H1 (cell line): ENCODE measurements at regions not wholly inside any gene's neighbourhood (a gene's known extent, or its start where the extent isn't known, plus 50 kb on each side); places are given as distances from the start of the nearest gene placed in this dataset.

ENCODE experiments used
- CTCF ChIA-PET: fragments of 300-600 bp; sonication (Branson Sonifier 250); formaldehyde crosslinking; loops from one replicate; lab custom pipeline; 2021; ENCODE audit not compliant: partially characterized antibody; lab: Charles Lee
- POLR2A ChIA-PET: fragments of 300-600 bp; sonication (Branson Sonifier 250); formaldehyde crosslinking; loops from one replicate; lab custom pipeline; 2021; ENCODE audit warnings: inconsistent platforms; ENCODE audit not compliant: partially characterized antibody; lab: Charles Lee
- DNase-seq, 2 experiments: peaks; one replicate each; pipeline versions ENCODE4 v3.0.0 to v3.0.0-alpha.2; 2010 to 2022; ENCODE audit warnings: low spot score in 2 of 2, low read depth in 1 of 2, mixed read lengths in 1 of 2
- FAIRE-seq: peaks from 2 replicates; lab custom pipeline; 2011; peaks lifted over from hg19 to GRCh38; lab: Jason Lieb, UNC
- H2AFZ ChIP-seq: 2 replicates; pipeline ENCODE4 v1.8.1; 2012; ENCODE audit warnings: low read length, inconsistent platforms
- H2AK5ac ChIP-seq: 2 replicates; pipeline ENCODE4 v1.6.1; 2013; ENCODE audit warnings: low read depth, low read length
- H2BK120ac ChIP-seq: replicated peaks from 2 replicates; pipeline ENCODE3; 2013; ENCODE audit warnings: low read depth, low read length, inconsistent platforms
- H2BK12ac ChIP-seq: 2 replicates; pipeline ENCODE4 v1.6.1; 2013; ENCODE audit warnings: low read depth, low read length
- H2BK15ac ChIP-seq: 2 replicates; pipeline ENCODE4 v1.6.1; 2013; ENCODE audit warnings: low read length
- H2BK20ac ChIP-seq: 2 replicates; pipeline ENCODE4 v1.6.1; 2013; ENCODE audit warnings: low read length
- H2BK5ac ChIP-seq: 2 replicates; pipeline ENCODE4 v1.6.1; 2013; ENCODE audit warnings: low read depth, low read length
- H3K14ac ChIP-seq: 2 replicates; pipeline ENCODE4 v1.6.1; 2013; ENCODE audit warnings: inconsistent platforms; ENCODE audit not compliant: insufficient read length
- H3K18ac ChIP-seq: 2 replicates; pipeline ENCODE4 v1.6.1; 2013; ENCODE audit warnings: low read length; ENCODE audit errors: extremely low read depth
- H3K23ac ChIP-seq: 2 replicates; pipeline ENCODE4 v1.6.1; 2013; ENCODE audit warnings: inconsistent platforms; ENCODE audit not compliant: insufficient read length
- H3K23me2 ChIP-seq: 2 replicates; pipeline ENCODE4 v1.6.1; 2013; ENCODE audit warnings: low read depth, low read length
- H3K27ac ChIP-seq: 2 replicates; pipeline ENCODE4 v1.6.1; 2011; ENCODE audit warnings: low read depth, low read length, inconsistent platforms
- H3K27me3 ChIP-seq, 4 experiments: replicated peaks in 1 of 4; 1 replicate in 1 of 4; 2 replicates in 3 of 4; pipeline versions ENCODE4 v1.6.1 to v1.8.1; 2011 to 2013; ENCODE audit warnings: low read length in 3 of 4, mild to moderate bottlenecking in 3 of 4, inconsistent platforms in 2 of 4, mixed read lengths in 2 of 4, moderate library complexity in 1 of 4; ENCODE audit not compliant: control insufficient read depth in 3 of 4, insufficient read depth in 3 of 4; ENCODE audit errors: extremely low read depth in 1 of 4
- H3K36me3 ChIP-seq, 4 experiments: 2 replicates each; pipeline versions ENCODE4 v1.6.1 to v1.8.1; 2011 to 2013; ENCODE audit warnings: mild to moderate bottlenecking in 4 of 4, low read length in 3 of 4, moderate library complexity in 2 of 4, control low read depth in 1 of 4, inconsistent platforms in 1 of 4; ENCODE audit not compliant: insufficient read depth in 4 of 4, control insufficient read depth in 2 of 4
- H3K4ac ChIP-seq: replicated peaks from 2 replicates; pipeline ENCODE3; 2013; ENCODE audit warnings: low read length, low read depth, mixed read lengths, inconsistent platforms; ENCODE audit not compliant: insufficient read length
- H3K4me1 ChIP-seq, 4 experiments: replicated peaks in 1 of 4; 1 replicate in 1 of 4; 2 replicates in 3 of 4; pipeline versions ENCODE4 v1.6.1 to v1.8.1; 2011 to 2013; ENCODE audit warnings: low read length in 3 of 4, inconsistent platforms in 2 of 4, mixed read lengths in 1 of 4; ENCODE audit not compliant: insufficient read depth in 4 of 4, control insufficient read depth in 3 of 4
- H3K4me2 ChIP-seq, 2 experiments: 2 replicates each; pipeline versions ENCODE4 v1.6.1 to v1.8.1; 2011 to 2013; ENCODE audit warnings: low read depth in 2 of 2, low read length in 2 of 2, control low read depth in 1 of 2, inconsistent platforms in 1 of 2, mild to moderate bottlenecking in 1 of 2; ENCODE audit not compliant: insufficient read depth in 1 of 2
- H3K4me3 ChIP-seq, 4 experiments: fragments of 200-600, 300-600 bp in 1 of 4; sonication (generic), shearing (Covaris generic), sonication (Bioruptor Twin) in 1 of 4; 2 replicates each; pipeline versions ENCODE4 v1.5.1 to v1.8.1; 2011 to 2016; ENCODE audit warnings: low read length in 4 of 4, low read depth in 3 of 4, control low read depth in 2 of 4, inconsistent platforms in 2 of 4, mild to moderate bottlenecking in 2 of 4, mixed read lengths in 1 of 4, moderate library complexity in 1 of 4; ENCODE audit not compliant: insufficient read depth in 2 of 4; ENCODE audit errors: extremely low read depth in 1 of 4
- H3K56ac ChIP-seq: replicated peaks from 2 replicates; pipeline ENCODE3; 2013; ENCODE audit warnings: low read depth, mild to moderate bottlenecking, mixed read lengths, low read length, inconsistent platforms; ENCODE audit not compliant: insufficient read length
- H3K79me1 ChIP-seq: 2 replicates; pipeline ENCODE4 v1.6.1; 2013; ENCODE audit warnings: low read depth, low read length, control low read depth
- H3K79me2 ChIP-seq, 2 experiments: 2 replicates each; pipeline versions ENCODE4 v1.6.1 to v1.8.1; 2012 to 2013; ENCODE audit warnings: low read length in 2 of 2, mild to moderate bottlenecking in 2 of 2, inconsistent platforms in 1 of 2; ENCODE audit not compliant: insufficient read depth in 2 of 2, control insufficient read depth in 1 of 2
- H3K9ac ChIP-seq, 4 experiments: replicated peaks in 1 of 4; 1 replicate in 1 of 4; 2 replicates in 3 of 4; pipeline versions ENCODE4 v1.6.1 to v1.8.1; 2011 to 2013; ENCODE audit warnings: low read depth in 3 of 4, low read length in 3 of 4, control low read depth in 2 of 4, mild to moderate bottlenecking in 2 of 4, moderate library complexity in 2 of 4, inconsistent platforms in 1 of 4; ENCODE audit errors: extremely low read depth in 1 of 4
- H3K9me3 ChIP-seq, 2 experiments: 2 replicates each; pipeline versions ENCODE4 v1.6.1 to v1.8.1; 2012 to 2013; ENCODE audit warnings: mild to moderate bottlenecking in 2 of 2, moderate library complexity in 2 of 2, control low read depth in 1 of 2, inconsistent platforms in 1 of 2, low read depth in 1 of 2, low read length in 1 of 2, mixed read lengths in 1 of 2; ENCODE audit not compliant: insufficient read depth in 2 of 2
- H4K20me1 ChIP-seq, 2 experiments: replicated peaks in 1 of 2; 2 replicates each; pipeline versions ENCODE3 to v1.8.1; 2011 to 2013; ENCODE audit warnings: inconsistent platforms in 2 of 2, low read length in 2 of 2, mild to moderate bottlenecking in 1 of 2; ENCODE audit not compliant: insufficient read depth in 2 of 2, control insufficient read depth in 1 of 2
- H4K5ac ChIP-seq: 2 replicates; pipeline ENCODE4 v1.6.1; 2013; ENCODE audit warnings: low read length, low read depth, mixed read lengths, inconsistent platforms; ENCODE audit not compliant: insufficient read length
- H4K8ac ChIP-seq: 2 replicates; pipeline ENCODE4 v1.8.0; 2013; ENCODE audit warnings: mild to moderate bottlenecking, moderate library complexity, low read length, inconsistent platforms; ENCODE audit not compliant: insufficient read depth; ENCODE audit errors: extremely low read depth
- H4K91ac ChIP-seq: replicated peaks from 2 replicates; pipeline ENCODE3; 2013; ENCODE audit warnings: low read length, mixed read lengths, inconsistent platforms; ENCODE audit not compliant: insufficient read length
- CBX5 ChIP-seq: fragments of 300-800, 300-1000 bp; sonication (generic); IDR thresholded peaks from 2 replicates; pipeline ENCODE4 v1.7.1; 2016; ENCODE audit warnings: antibody characterized with exemption, low read length, low read depth
- CREB1 ChIP-seq: IDR thresholded peaks from 2 replicates; pipeline ENCODE4 v1.6.1; 2012; ENCODE audit warnings: inconsistent platforms
- EZH2 ChIP-seq: fragments of 200-600 bp; sonication (generic); IDR thresholded peaks from 2 replicates; pipeline ENCODE4 v1.7.1; 2012; ENCODE audit warnings: low read depth, mild to moderate bottlenecking, moderate library complexity, low read length, inconsistent platforms; ENCODE audit not compliant: severe bottlenecking
- GTF2F1 ChIP-seq: IDR thresholded peaks from 2 replicates; pipeline ENCODE4 v1.6.1; 2012; ENCODE audit warnings: low read depth, low read length, improper control_type of control experiment, borderline replicate concordance
- HDAC2 ChIP-seq, 2 experiments: fragments of 300-600 bp in 1 of 2; sonication (generic) in 1 of 2; IDR thresholded peaks; 2 replicates each; pipeline ENCODE4 v1.6.1; 2011 to 2012; ENCODE audit warnings: low read depth in 2 of 2, low read length in 2 of 2, mild to moderate bottlenecking in 2 of 2, moderate library complexity in 2 of 2, borderline replicate concordance in 1 of 2, inconsistent platforms in 1 of 2
- KDM5A ChIP-seq: fragments of 200-600 bp; IDR thresholded peaks from 2 replicates; pipeline ENCODE4 v1.7.1; 2012; ENCODE audit warnings: mild to moderate bottlenecking, low read length, inconsistent platforms, mixed read lengths
- MAFK ChIP-seq: IDR thresholded peaks from 2 replicates; pipeline ENCODE4 v1.6.1; 2012; ENCODE audit warnings: low read depth, mild to moderate bottlenecking, improper control_type of control experiment, low read length
- PHF8 ChIP-seq: fragments of 200-600 bp; sonication (generic); conservative IDR thresholded peaks from 2 replicates; pipeline ENCODE4 v1.7.1; 2012; ENCODE audit warnings: low read depth, mild to moderate bottlenecking, inconsistent platforms, low read length, moderate library complexity
- POLR2AphosphoS5 ChIP-seq: IDR thresholded peaks from 2 replicates; pipeline ENCODE4 v1.6.1; 2011; ENCODE audit warnings: low read depth, low read length
- RAD21 ChIP-seq, 2 experiments: IDR thresholded peaks in 1 of 2; conservative IDR thresholded peaks in 1 of 2; 2 replicates each; pipeline ENCODE4 v1.6.1; 2011; ENCODE audit warnings: low read depth in 2 of 2, low read length in 2 of 2, improper control_type of control experiment in 1 of 2, inconsistent platforms in 1 of 2, mild to moderate bottlenecking in 1 of 2, moderate library complexity in 1 of 2
- RBBP5 ChIP-seq: IDR thresholded peaks from 2 replicates; pipeline ENCODE4 v1.7.1; 2012; ENCODE audit warnings: low read depth, mild to moderate bottlenecking, inconsistent platforms, low read length, moderate library complexity, borderline replicate concordance
- SIRT6 ChIP-seq: IDR thresholded peaks from one replicate; pipeline ENCODE4 v1.7.1; 2012; ENCODE audit warnings: low read length, inconsistent platforms
- SIX5 ChIP-seq: IDR thresholded peaks from 2 replicates; pipeline ENCODE4 v1.6.1; 2011; ENCODE audit warnings: mild to moderate bottlenecking, low read depth, low read length
- SP2 ChIP-seq: IDR thresholded peaks from 2 replicates; pipeline ENCODE4 v1.6.1; 2012; ENCODE audit warnings: mild to moderate bottlenecking, low read length, inconsistent platforms
- ZNF274 ChIP-seq: IDR thresholded peaks from 2 replicates; pipeline ENCODE4 v1.7.0; 2012; ENCODE audit warnings: low read length, borderline replicate concordance; ENCODE audit errors: extremely low read depth
- WGBS, 2 experiments: shearing (Covaris generic) in 1 of 2; methylation state at CpG; one replicate each; pipeline versions ENCODE4 v1.1.6 to v1.1.7; 2013 to 2015; ENCODE audit warnings: low lambda C conversion rate in 2 of 2, mixed read lengths in 2 of 2, inconsistent platforms in 1 of 2, low coverage in 1 of 2, missing lambda C conversion rate in 1 of 2; ENCODE audit not compliant: insufficient replicate concordance in 2 of 2, insufficient coverage in 1 of 2, insufficient read length in 1 of 2; ENCODE audit errors: extremely low coverage in 1 of 2, missing lambda C conversion rate in 1 of 2; 5-methylcytosine and 5-hydroxymethylcytosine counted together

DNA sequence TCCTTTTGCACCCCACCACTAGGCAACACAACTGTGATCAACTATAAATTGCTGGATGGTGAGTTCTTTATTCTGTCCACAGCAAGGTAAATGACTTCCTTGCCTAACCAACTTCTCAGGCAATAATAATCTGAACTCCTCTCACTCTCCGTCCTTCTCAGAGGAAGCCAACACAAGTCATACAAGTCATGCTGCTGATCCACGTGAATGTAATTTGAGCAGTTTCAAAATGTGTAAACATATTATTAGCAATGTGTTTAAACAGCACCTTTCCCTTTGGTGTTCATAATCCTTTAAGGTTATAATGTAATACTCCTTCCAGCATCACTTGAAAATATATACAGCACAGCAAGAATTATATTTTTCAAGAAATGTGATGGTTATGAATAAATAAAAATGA, 127.9 kb downstream of the QRSL1 start:
- H2BK5ac ChIP-seq = no peak overlapping the region
- no peaks in the 10 kb centered on the region for H3K23me2 ChIP-seq
- no peak overlapping the region for H3K56ac ChIP-seq
- CTCF ChIA-PET = interaction anchor here (1.8 kb wide), 1 partner anchor 9 kb away, joined by 9 read pairs; no protein-coding TSS in a partner anchor
- H3K79me1 ChIP-seq = no peaks in the 10 kb centered on the region
- FAIRE-seq = no peak
- no peak overlapping the region for H3K4ac ChIP-seq
- no peak overlapping the region for H3K23ac ChIP-seq
- no peak overlapping the region for H2BK15ac ChIP-seq
- H2BK12ac ChIP-seq = no peak overlapping the region
- H4K8ac ChIP-seq = no peak overlapping the region
- H4K91ac ChIP-seq = no peak overlapping the region
- no peak overlapping the region for H2AFZ ChIP-seq
- H4K20me1 ChIP-seq = no peaks in the 10 kb centered on the region
- H3K36me3 ChIP-seq = no peaks in the 10 kb centered on the region
- WGBS, 2 experiments = 85% methylated on average over 2 of the region's 2 CpGs; no CpG with 5 or more reads in 1 of the 2 experiments
- H4K5ac ChIP-seq = no peak overlapping the region
- H2BK20ac ChIP-seq = no peak overlapping the region
- no peaks in the 10 kb centered on the region for H3K27me3 ChIP-seq
- POLR2A ChIA-PET = no interaction called here
- H3K9ac ChIP-seq = no peak overlapping the region
- H3K18ac ChIP-seq = no peak overlapping the region
- H3K79me2 ChIP-seq = no peaks in the 10 kb centered on the region
- no peak overlapping the region for H2BK120ac ChIP-seq
- no peak overlapping the region for H3K4me2 ChIP-seq
- H3K4me3 ChIP-seq = no peak overlapping the region
- H3K14ac ChIP-seq = no peak overlapping the region
- peaks cover 0 to 3% (median 0%) of the 10 kb centered on the region in 4 experiments; a peak in 2 of 7 replicates for H3K4me1 ChIP-seq
- H3K27ac ChIP-seq = no peak overlapping the region
- no peak for DNase-seq
- 0 out of 4 replicates have a peak, but pooled peaks cover 0 to 7% of the 10 kb centered on the region in 2 experiments for H3K9me3 ChIP-seq
- no peak overlapping the region for H2AK5ac ChIP-seq
- TF ChIP-seq HDAC2 (IDR thresholded peaks at IDR 0.05; ENCODE audit: borderline replicate concordance in 1 of 2, low read depth in 2 of 2, low read length in 2 of 2) = no peak
- no peak for TF ChIP-seq KDM5A
- no peak for TF ChIP-seq RBBP5
- TF ChIP-seq SP2 = no peak
- no peak for TF ChIP-seq CBX5
- no peak for TF ChIP-seq EZH2
- TF ChIP-seq RAD21 (IDR thresholded peaks at IDR 0.05 in 1 of 2, conservative IDR thresholded peaks at IDR 0.05 in 1 of 2; ENCODE audit: low read depth in 2 of 2, low read length in 2 of 2) = no peak
- no peak for TF ChIP-seq GTF2F1
- no peak for TF ChIP-seq CREB1
- no peak for TF ChIP-seq ZNF274
- no peak for TF ChIP-seq SIX5
- no peak for TF ChIP-seq PHF8
- TF ChIP-seq POLR2AphosphoS5 = no peak
- TF ChIP-seq MAFK = no peak
- TF ChIP-seq SIRT6 = no peak
